HCT116 (cell line): ENCODE measurements at regions not wholly inside any gene's neighbourhood (a gene's known extent, or its start where the extent isn't known, plus 50 kb on each side); places are given as distances from the start of the nearest gene placed in this dataset.

Source experiments
- ATAC-seq: fragments of 200-7000 bp; cut with Tn5 transposase; 2 replicates; pipeline ENCODE4 v1.9.1; 2020; ENCODE audit warnings: mild to moderate bottlenecking, moderate library complexity
- BruUV-seq: library from RNA; stranded (reverse); fragments of 400-500 nt; replicated peaks from 2 replicates; lab custom pipeline; 2021; lab: Mats Ljungman, UMichigan
- CTCF ChIA-PET: fragments of 300-600 bp; sonication (Branson Sonifier 250); formaldehyde crosslinking; loops from one replicate; lab custom pipeline; 2021; ENCODE audit warnings: antibody characterized with exemption; lab: Charles Lee
- POLR2A ChIA-PET: fragments of 300-600, 350-600 bp; sonication (Branson Sonifier 250); formaldehyde crosslinking; loops from one replicate; lab custom pipeline; 2021; ENCODE audit warnings: antibody characterized with exemption; lab: Charles Lee
- RAD21 ChIA-PET, 2 experiments: fragments of 300-600 bp; sonication (Branson Sonifier 250); formaldehyde crosslinking; loops; one replicate each; lab custom pipeline; 2023; ENCODE audit warnings: low total read pairs in 2 of 2; ENCODE audit not compliant: uncharacterized antibody in 2 of 2, unreplicated experiment in 2 of 2, low non-redundant PET in 1 of 2; lab: Charles Lee
- DNase-seq: peaks from one replicate; pipeline ENCODE4 v3.0.0-alpha.2; 2010; ENCODE audit warnings: low read depth, low spot score
- H2AFZ ChIP-seq: fragments of 200-600 bp; shearing (Covaris generic), sonication (generic); 2 replicates; pipeline ENCODE4 v1.6.1; 2017; ENCODE audit warnings: low read depth, mixed run types, mixed read lengths, antibody characterized with exemption, low read length; ENCODE audit not compliant: poor library complexity, severe bottlenecking
- H3K27ac ChIP-seq: 2 replicates; pipeline ENCODE4 v1.5.1; 2012; ENCODE audit warnings: low read depth, low read length
- H3K27me3 ChIP-seq: fragments of 200-600 bp; sonication (generic); 2 replicates; pipeline ENCODE4 v1.6.1; 2016; ENCODE audit warnings: mixed run types, low read length, mixed read lengths; ENCODE audit not compliant: insufficient read depth
- H3K36me3 ChIP-seq, 2 experiments: fragments of 200-500 bp in 1 of 2; fragments of 200-600 bp in 1 of 2; sonication (Bioruptor generic) in 1 of 2; sonication (generic) in 1 of 2; 2 replicates each; pipeline versions ENCODE4 v1.5.1 to v1.6.1; 2014 to 2016; ENCODE audit warnings: low read length in 2 of 2, inconsistent platforms in 1 of 2, mixed read lengths in 1 of 2, mixed run types in 1 of 2; ENCODE audit not compliant: insufficient read depth in 2 of 2, control insufficient read depth in 1 of 2
- H3K4me1 ChIP-seq, 2 experiments: fragments of 200-600 bp in 1 of 2; sonication (generic) in 1 of 2; 2 replicates each; pipeline versions ENCODE4 v1.5.1 to v1.6.1; 2012 to 2017; ENCODE audit warnings: low read length in 2 of 2, inconsistent platforms in 1 of 2, mild to moderate bottlenecking in 1 of 2, mixed read lengths in 1 of 2, mixed run types in 1 of 2, moderate library complexity in 1 of 2; ENCODE audit not compliant: insufficient read depth in 2 of 2, control insufficient read depth in 1 of 2
- H3K4me2 ChIP-seq: fragments of 200-600 bp; sonication (generic); 2 replicates; pipeline ENCODE4 v1.6.1; 2017; ENCODE audit warnings: mixed run types, low read length, mixed read lengths
- H3K4me3 ChIP-seq, 2 experiments: fragments of 200-600 bp in 1 of 2; sonication (generic) in 1 of 2; replicated peaks in 1 of 2; 2 replicates each; pipeline ENCODE4 v1.5.1; 2011 to 2016; ENCODE audit warnings: low read length in 2 of 2, control low read depth in 1 of 2, low read depth in 1 of 2, mild to moderate bottlenecking in 1 of 2, mixed read lengths in 1 of 2, mixed run types in 1 of 2
- H3K79me2 ChIP-seq: fragments of 200-600 bp; sonication (generic); 2 replicates; pipeline ENCODE4 v1.6.1; 2017; ENCODE audit warnings: mild to moderate bottlenecking, mixed run types, low read length, moderate library complexity, mixed read lengths; ENCODE audit not compliant: insufficient read depth
- H3K9ac ChIP-seq: fragments of 200-600 bp; sonication (generic); 2 replicates; pipeline ENCODE4 v1.6.1; 2016; ENCODE audit warnings: low read length, mixed read lengths
- H3K9me2 ChIP-seq: fragments of 200-600 bp; sonication (generic), shearing (Covaris generic); 2 replicates; pipeline ENCODE4 v1.6.1; 2017; ENCODE audit warnings: mixed run types, mild to moderate bottlenecking, moderate library complexity; ENCODE audit not compliant: insufficient read depth
- H3K9me3 ChIP-seq, 2 experiments: fragments of 200-500 bp in 1 of 2; fragments of 200-600 bp in 1 of 2; sonication (Bioruptor generic) in 1 of 2; sonication (generic) in 1 of 2; 2 replicates each; pipeline ENCODE4 v1.6.1; 2014 to 2017; ENCODE audit warnings: low read length in 2 of 2, mixed read lengths in 2 of 2, inconsistent platforms in 1 of 2, low read depth in 1 of 2, mild to moderate bottlenecking in 1 of 2, mixed run types in 1 of 2, moderate library complexity in 1 of 2; ENCODE audit not compliant: control insufficient read depth in 1 of 2, insufficient read depth in 1 of 2
- H4K20me1 ChIP-seq: fragments of 200-600 bp; sonication (generic), shearing (Covaris generic); 2 replicates; pipeline ENCODE4 v1.6.1; 2017; ENCODE audit warnings: mixed run types, mild to moderate bottlenecking, moderate library complexity; ENCODE audit not compliant: insufficient read depth
- ATF3 ChIP-seq: IDR thresholded peaks from 2 replicates; pipeline ENCODE4 v1.6.1; 2012
- EGR1 ChIP-seq: IDR thresholded peaks from 2 replicates; pipeline ENCODE4 v1.6.1; 2012; ENCODE audit warnings: low read depth
- EZH2 ChIP-seq: fragments of 200-600 bp; sonication (generic); IDR thresholded peaks from 2 replicates; pipeline ENCODE4 v1.6.1; 2017; ENCODE audit warnings: antibody characterized with exemption, mixed run types
- EZH2phosphoT487 ChIP-seq: fragments of 200-600 bp; IDR thresholded peaks from 2 replicates; pipeline ENCODE4 v1.6.1; 2018; ENCODE audit warnings: antibody characterized with exemption, borderline replicate concordance
- JUND ChIP-seq: IDR thresholded peaks from 2 replicates; pipeline ENCODE4 v1.6.1; 2012
- MAX ChIP-seq: IDR thresholded peaks from 2 replicates; pipeline ENCODE4 v1.6.1; 2012
- POLR2A ChIP-seq: IDR thresholded peaks from 2 replicates; pipeline ENCODE4 v1.7.0; 2011; ENCODE audit warnings: borderline replicate concordance; ENCODE audit not compliant: insufficient read depth, insufficient read length; ENCODE audit errors: extremely low read depth
- POLR2AphosphoS5 ChIP-seq: IDR thresholded peaks from 2 replicates; pipeline ENCODE4 v1.6.1; 2011; ENCODE audit warnings: mild to moderate bottlenecking, low read depth, low read length, moderate library complexity
- SIN3A ChIP-seq: IDR thresholded peaks from 2 replicates; pipeline ENCODE4 v1.6.1; 2012; ENCODE audit warnings: low read depth
- ZFX ChIP-seq: fragments of 450-650 bp; IDR thresholded peaks from 2 replicates; pipeline ENCODE4 v1.6.1; 2017
- ZNF274 ChIP-seq: fragments of 200-500 bp; sonication (Bioruptor generic); IDR thresholded peaks from 2 replicates; pipeline ENCODE4 v1.6.1; 2014; ENCODE audit warnings: mild to moderate bottlenecking, low read depth, low read length, inconsistent platforms
- intact Hi-C: fragments of 100-400 bp; cut with micrococcal nuclease; formaldehyde crosslinking; loops from 2 replicates; pipeline ENCODE4 v1.10.0; 2022
- TF ChIP-seq, protein P1 (sequence below), 3 experiments: fragments of 200-600 bp in 1 of 3; sonication (generic) in 1 of 3; IDR thresholded peaks in 2 of 3; conservative IDR thresholded peaks in 1 of 3; 2 replicates each; pipeline ENCODE4 v1.5.1; 2012 to 2017; ENCODE audit warnings: low read depth in 2 of 3, low read length in 2 of 3, antibody characterized with exemption in 1 of 3, borderline replicate concordance in 1 of 3, control low read depth in 1 of 3, mild to moderate bottlenecking in 1 of 3, mixed read lengths in 1 of 3, mixed run types in 1 of 3, moderate library complexity in 1 of 3; ENCODE audit not compliant: insufficient read depth in 1 of 3
- TF ChIP-seq, protein P2 (sequence below): IDR thresholded peaks from 2 replicates; pipeline ENCODE4 v1.6.1; 2012; ENCODE audit warnings: low read depth

- no TSS peak for BruUV-seq
- no peaks in the 10 kb centered on the region; a peak in 1 of 4 replicates for H3K4me1 ChIP-seq
- peaks cover 3% of the 10 kb centered on the region; the same call in 1 of the 2 replicates for H3K27me3 ChIP-seq
- ChIA-PET RAD21 (no interaction called here), POLR2A (no interaction called here), CTCF (no interaction called here)
- DNase-seq (no peak), ATAC-seq (no peak)
- no peaks in the 10 kb centered on the region for H3K9me2 ChIP-seq
- no peaks in the 10 kb centered on the region for H3K36me3 ChIP-seq
- H3K9ac ChIP-seq = no peak overlapping the region
- TF ChIP-seq EGR1 = no peak
- TF ChIP-seq EZH2phosphoT487 = no peak
- no peak for TF ChIP-seq POLR2A
- TF ChIP-seq, protein P1, sequence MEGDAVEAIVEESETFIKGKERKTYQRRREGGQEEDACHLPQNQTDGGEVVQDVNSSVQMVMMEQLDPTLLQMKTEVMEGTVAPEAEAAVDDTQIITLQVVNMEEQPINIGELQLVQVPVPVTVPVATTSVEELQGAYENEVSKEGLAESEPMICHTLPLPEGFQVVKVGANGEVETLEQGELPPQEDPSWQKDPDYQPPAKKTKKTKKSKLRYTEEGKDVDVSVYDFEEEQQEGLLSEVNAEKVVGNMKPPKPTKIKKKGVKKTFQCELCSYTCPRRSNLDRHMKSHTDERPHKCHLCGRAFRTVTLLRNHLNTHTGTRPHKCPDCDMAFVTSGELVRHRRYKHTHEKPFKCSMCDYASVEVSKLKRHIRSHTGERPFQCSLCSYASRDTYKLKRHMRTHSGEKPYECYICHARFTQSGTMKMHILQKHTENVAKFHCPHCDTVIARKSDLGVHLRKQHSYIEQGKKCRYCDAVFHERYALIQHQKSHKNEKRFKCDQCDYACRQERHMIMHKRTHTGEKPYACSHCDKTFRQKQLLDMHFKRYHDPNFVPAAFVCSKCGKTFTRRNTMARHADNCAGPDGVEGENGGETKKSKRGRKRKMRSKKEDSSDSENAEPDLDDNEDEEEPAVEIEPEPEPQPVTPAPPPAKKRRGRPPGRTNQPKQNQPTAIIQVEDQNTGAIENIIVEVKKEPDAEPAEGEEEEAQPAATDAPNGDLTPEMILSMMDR (IDR thresholded peaks at IDR 0.05 in 2 of 3, conservative IDR thresholded peaks at IDR 0.05 in 1 of 3; ENCODE audit: borderline replicate concordance in 1 of 3, insufficient read depth in 1 of 3, low read depth in 2 of 3, low read length in 2 of 3) = no peak
- TF ChIP-seq SIN3A = no peak
- TF ChIP-seq MAX = no peak
- no peak for TF ChIP-seq ZFX
- no peak for TF ChIP-seq ATF3
- TF ChIP-seq ZNF274 = no peak
- TF ChIP-seq JUND = no peak
- no peak for TF ChIP-seq POLR2AphosphoS5
- no peak for TF ChIP-seq EZH2
- TF ChIP-seq, protein P2, sequence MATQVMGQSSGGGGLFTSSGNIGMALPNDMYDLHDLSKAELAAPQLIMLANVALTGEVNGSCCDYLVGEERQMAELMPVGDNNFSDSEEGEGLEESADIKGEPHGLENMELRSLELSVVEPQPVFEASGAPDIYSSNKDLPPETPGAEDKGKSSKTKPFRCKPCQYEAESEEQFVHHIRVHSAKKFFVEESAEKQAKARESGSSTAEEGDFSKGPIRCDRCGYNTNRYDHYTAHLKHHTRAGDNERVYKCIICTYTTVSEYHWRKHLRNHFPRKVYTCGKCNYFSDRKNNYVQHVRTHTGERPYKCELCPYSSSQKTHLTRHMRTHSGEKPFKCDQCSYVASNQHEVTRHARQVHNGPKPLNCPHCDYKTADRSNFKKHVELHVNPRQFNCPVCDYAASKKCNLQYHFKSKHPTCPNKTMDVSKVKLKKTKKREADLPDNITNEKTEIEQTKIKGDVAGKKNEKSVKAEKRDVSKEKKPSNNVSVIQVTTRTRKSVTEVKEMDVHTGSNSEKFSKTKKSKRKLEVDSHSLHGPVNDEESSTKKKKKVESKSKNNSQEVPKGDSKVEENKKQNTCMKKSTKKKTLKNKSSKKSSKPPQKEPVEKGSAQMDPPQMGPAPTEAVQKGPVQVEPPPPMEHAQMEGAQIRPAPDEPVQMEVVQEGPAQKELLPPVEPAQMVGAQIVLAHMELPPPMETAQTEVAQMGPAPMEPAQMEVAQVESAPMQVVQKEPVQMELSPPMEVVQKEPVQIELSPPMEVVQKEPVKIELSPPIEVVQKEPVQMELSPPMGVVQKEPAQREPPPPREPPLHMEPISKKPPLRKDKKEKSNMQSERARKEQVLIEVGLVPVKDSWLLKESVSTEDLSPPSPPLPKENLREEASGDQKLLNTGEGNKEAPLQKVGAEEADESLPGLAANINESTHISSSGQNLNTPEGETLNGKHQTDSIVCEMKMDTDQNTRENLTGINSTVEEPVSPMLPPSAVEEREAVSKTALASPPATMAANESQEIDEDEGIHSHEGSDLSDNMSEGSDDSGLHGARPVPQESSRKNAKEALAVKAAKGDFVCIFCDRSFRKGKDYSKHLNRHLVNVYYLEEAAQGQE = no peak
- no peaks in the 10 kb centered on the region for H3K79me2 ChIP-seq
- no peaks in the 10 kb centered on the region for H3K9me3 ChIP-seq
- H4K20me1 ChIP-seq = no peaks in the 10 kb centered on the region
- intact Hi-C loops = no loop called here
- H2AFZ ChIP-seq = no peak overlapping the region
- H3K4me2 ChIP-seq = no peak overlapping the region
- no peak overlapping the region for H3K4me3 ChIP-seq
- H3K27ac ChIP-seq = no peak overlapping the region
Measured at GRCh38 chr6:8274226-8274625, 161.1 kb downstream of the SLC35B3 start.
